Liver (tissue), 3 donors: ENCODE measurements at regions not wholly inside any gene's neighbourhood (a gene's known extent, or its start where the extent isn't known, plus 50 kb on each side); places are given as distances from the start of the nearest gene placed in this dataset.

ENCODE experiments used
- ATF3 ChIP-seq: IDR thresholded peaks from 2 replicates; pipeline ENCODE4 v1.6.1; 2016; ENCODE audit warnings: antibody characterized with exemption
- CTCF ChIP-seq: fragments of 150-350 bp; IDR thresholded peaks from 2 replicates; pipeline ENCODE4 v1.5.1; 2017; ENCODE audit warnings: improper control_type of control experiment, low read depth, low read length; ENCODE audit not compliant: missing input control
- EGR1 ChIP-seq, 2 donors: IDR thresholded peaks; 2 replicates each; pipeline ENCODE4 v1.6.1; 2016 to 2018; ENCODE audit warnings: antibody characterized with exemption in 2 of 2, low read depth in 2 of 2
- GABPA ChIP-seq, 2 donors: IDR thresholded peaks in 1 of 2; conservative IDR thresholded peaks in 1 of 2; 2 replicates each; pipeline ENCODE4 v1.6.1; 2016; ENCODE audit warnings: antibody characterized with exemption in 2 of 2, mild to moderate bottlenecking in 1 of 2, moderate library complexity in 1 of 2
- RAD21 ChIP-seq, 2 donors: IDR thresholded peaks; 2 replicates each; pipeline ENCODE4 v1.6.1; 2016; ENCODE audit warnings: antibody characterized with exemption in 2 of 2, mild to moderate bottlenecking in 2 of 2
- RXRA ChIP-seq, 2 donors: IDR thresholded peaks; 2 replicates each; pipeline ENCODE4 v1.6.1; 2017 to 2018; ENCODE audit warnings: antibody characterized with exemption in 2 of 2, mild to moderate bottlenecking in 1 of 2
- TAF1 ChIP-seq: conservative IDR thresholded peaks from 2 replicates; pipeline ENCODE4 v1.6.1; 2016; ENCODE audit warnings: antibody characterized with exemption, mild to moderate bottlenecking
- donor health status: healthy.
- donor health status: healthy.

GRCh38 chr4:136920092-136920881 lies 612.0 kb downstream of the PCDH18 start:
- TF ChIP-seq CTCF (no peak), RAD21 (IDR thresholded peaks at IDR 0.05) (no peak), EGR1 (IDR thresholded peaks at IDR 0.05; ENCODE audit: low read depth in 2 of 2) (no peak), GABPA (IDR thresholded peaks at IDR 0.05 in 1 of 2, conservative IDR thresholded peaks at IDR 0.05 in 1 of 2) (no peak), RXRA (IDR thresholded peaks at IDR 0.05) (no peak), TAF1 (no peak), ATF3 (no peak)
